ENCODE measurements at regions not wholly inside any gene's neighbourhood (a gene's known extent, or its start where the extent isn't known, plus 50 kb on each side); places are given as distances from the start of the nearest gene placed in this dataset.

DNA sequence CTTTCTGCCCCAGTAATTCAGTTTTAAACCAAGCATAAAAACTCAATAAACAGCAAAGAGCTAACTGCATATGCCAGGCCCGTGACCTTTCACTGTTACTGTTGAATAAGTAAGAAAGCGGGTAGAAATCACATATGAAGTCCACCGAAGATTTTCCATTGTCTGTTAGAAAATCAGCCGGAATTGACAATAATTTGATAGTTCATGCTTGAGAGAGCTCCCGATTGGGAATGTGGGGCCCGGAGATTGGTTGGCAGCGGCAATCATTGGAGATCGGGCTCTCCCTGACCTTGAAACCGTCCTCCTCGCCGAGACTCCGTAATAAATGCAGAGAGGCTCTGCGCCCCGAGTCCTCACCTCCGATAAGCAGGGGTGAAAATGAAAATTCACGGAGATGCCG lies 709.6 kb downstream of the BRD1 start:
- 93 to 96% (median 94%) methylated on average over 17 of the region's 17 CpGs for WGBS, 5 donors
- H3K36me3 ChIP-seq: no peaks in the 10 kb centered on the region

GRCh38 chr22:49117486-49117885 lies 710.2 kb downstream of the BRD1 start:
- WGBS, 5 donors: 66 to 75% (median 72%) methylated on average over 7 of the region's 7 CpGs
- no peak overlapping the region for H3K27ac ChIP-seq
- intact Hi-C loops (cut with DNase I; ENCODE audit: low total_unique reads): no loop called here
- DNase-seq: no peak
- H3K27me3 ChIP-seq (replicated peaks in 1 of 7): peaks cover 0 to 19% (median 0%) of the 10 kb centered on the region in 7 donors
- H3K4me3 ChIP-seq: no peak overlapping the region
- no peaks in the 10 kb centered on the region for H3K36me3 ChIP-seq
- H3K9me3 ChIP-seq: peaks cover 0 to 5% (median 0%) of the 10 kb centered on the region in 8 donors
- no peaks in the 10 kb centered on the region for H3K4me1 ChIP-seq
- TF ChIP-seq, protein P1, sequence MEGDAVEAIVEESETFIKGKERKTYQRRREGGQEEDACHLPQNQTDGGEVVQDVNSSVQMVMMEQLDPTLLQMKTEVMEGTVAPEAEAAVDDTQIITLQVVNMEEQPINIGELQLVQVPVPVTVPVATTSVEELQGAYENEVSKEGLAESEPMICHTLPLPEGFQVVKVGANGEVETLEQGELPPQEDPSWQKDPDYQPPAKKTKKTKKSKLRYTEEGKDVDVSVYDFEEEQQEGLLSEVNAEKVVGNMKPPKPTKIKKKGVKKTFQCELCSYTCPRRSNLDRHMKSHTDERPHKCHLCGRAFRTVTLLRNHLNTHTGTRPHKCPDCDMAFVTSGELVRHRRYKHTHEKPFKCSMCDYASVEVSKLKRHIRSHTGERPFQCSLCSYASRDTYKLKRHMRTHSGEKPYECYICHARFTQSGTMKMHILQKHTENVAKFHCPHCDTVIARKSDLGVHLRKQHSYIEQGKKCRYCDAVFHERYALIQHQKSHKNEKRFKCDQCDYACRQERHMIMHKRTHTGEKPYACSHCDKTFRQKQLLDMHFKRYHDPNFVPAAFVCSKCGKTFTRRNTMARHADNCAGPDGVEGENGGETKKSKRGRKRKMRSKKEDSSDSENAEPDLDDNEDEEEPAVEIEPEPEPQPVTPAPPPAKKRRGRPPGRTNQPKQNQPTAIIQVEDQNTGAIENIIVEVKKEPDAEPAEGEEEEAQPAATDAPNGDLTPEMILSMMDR (IDR thresholded peaks at IDR 0.05 in 8 of 11, conservative IDR thresholded peaks at IDR 0.05 in 3 of 11): no peak
- TF ChIP-seq POLR2A (IDR thresholded peaks at IDR 0.05) (no peak), POLR2AphosphoS5 (IDR thresholded peaks at IDR 0.05) (no peak)

More for the DNA sequence above, 709.6 kb downstream of the BRD1 start:
- H3K27ac ChIP-seq: no peak overlapping the region
- TF ChIP-seq, protein P1 (IDR thresholded peaks at IDR 0.05 in 8 of 11, conservative IDR thresholded peaks at IDR 0.05 in 3 of 11): no peak
- TF ChIP-seq POLR2AphosphoS5 (IDR thresholded peaks at IDR 0.05): no peak
- peaks cover 0 to 5% (median 0%) of the 10 kb centered on the region in 8 donors for H3K9me3 ChIP-seq
- intact Hi-C loops (cut with DNase I; ENCODE audit: low total_unique reads): no loop called here
- H3K4me1 ChIP-seq: no peaks in the 10 kb centered on the region
- DNase-seq: no peak
- H3K4me3 ChIP-seq: no peak overlapping the region
- peaks cover 0 to 16% (median 0%) of the 10 kb centered on the region in 7 donors for H3K27me3 ChIP-seq (replicated peaks in 1 of 7)

GRCh38 chr22:49116486-49117120 lies 711.1 kb downstream of the BRD1 start:
- Histone ChIP-seq H3K27me3 (replicated peaks in 1 of 7) (peaks cover 0 to 19% (median 0%) of the 10 kb centered on the region in 7 donors), H3K4me1 (no peaks in the 10 kb centered on the region), H3K36me3 (no peaks in the 10 kb centered on the region), H3K4me3 (no peak overlapping the region), H3K9me3 (no peaks in the 10 kb centered on the region), H3K27ac (no peak overlapping the region)
- intact Hi-C loops (cut with DNase I; ENCODE audit: low total_unique reads): no loop called here
- WGBS, 5 donors: 73 to 79% (median 77%) methylated on average over 19 of the region's 19 CpGs
- no peak for DNase-seq
- TF ChIP-seq, protein P1 (IDR thresholded peaks at IDR 0.05 in 8 of 11, conservative IDR thresholded peaks at IDR 0.05 in 3 of 11): no peak
- TF ChIP-seq POLR2AphosphoS5 (IDR thresholded peaks at IDR 0.05): no peak
- no peak for TF ChIP-seq POLR2A (IDR thresholded peaks at IDR 0.05)

DNA sequence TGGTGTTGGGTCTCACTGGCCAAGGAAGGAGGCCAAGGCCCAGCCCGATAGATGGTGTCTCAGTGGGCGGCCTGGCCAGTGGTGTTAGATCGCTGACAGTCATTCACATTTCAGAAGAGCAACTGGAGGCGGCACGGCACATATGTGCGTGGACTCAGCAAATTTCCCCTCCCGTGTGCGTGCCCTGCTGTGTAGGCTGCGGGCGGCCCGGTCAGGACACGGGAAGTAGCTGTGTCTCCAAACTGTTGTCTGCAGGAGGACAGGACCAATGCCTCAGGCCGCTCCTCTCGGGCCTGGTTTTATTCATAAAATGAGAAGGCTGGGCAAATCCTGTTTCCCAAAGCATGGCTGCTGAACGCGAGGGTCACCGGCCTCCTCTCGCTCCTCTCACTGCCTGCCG lies 711.7 kb downstream of the BRD1 start:
- intact Hi-C loops (cut with DNase I; ENCODE audit: low total_unique reads): no loop called here
- TF ChIP-seq, protein P1 (IDR thresholded peaks at IDR 0.05 in 8 of 11, conservative IDR thresholded peaks at IDR 0.05 in 3 of 11): no peak
- TF ChIP-seq POLR2AphosphoS5 (IDR thresholded peaks at IDR 0.05): no peak
- no peak for TF ChIP-seq POLR2A (IDR thresholded peaks at IDR 0.05)
- Histone ChIP-seq H3K36me3 (no peaks in the 10 kb centered on the region), H3K27me3 (replicated peaks in 1 of 7) (peaks cover 0 to 16% (median 0%) of the 10 kb centered on the region in 7 donors), H3K4me1 (no peaks in the 10 kb centered on the region), H3K4me3 (no peak overlapping the region), H3K27ac (no peak overlapping the region), H3K9me3 (no peaks in the 10 kb centered on the region)
- 82 to 93% (median 91%) methylated on average over 14 to 19 of the region's 19 CpGs for WGBS, 5 donors
- no peak for DNase-seq

Data from spleen (tissue), 11 donors.